DOHH2 (cell line): ENCODE measurements at regions not wholly inside any gene's neighbourhood (a gene's known extent, or its start where the extent isn't known, plus 50 kb on each side); places are given as distances from the start of the nearest gene placed in this dataset.

ENCODE experiments used
- H3F3A ChIP-seq: fragments of 200-600 bp; sonication (generic), shearing (Covaris generic); 2 replicates; pipeline ENCODE4 v1.6.0; 2016; ENCODE audit warnings: antibody characterized with exemption, mild to moderate bottlenecking; ENCODE audit not compliant: control insufficient read depth, insufficient read depth
- H3K27ac ChIP-seq: fragments of 200-600 bp; sonication (generic); 2 replicates; pipeline ENCODE4 v1.5.1; 2014; ENCODE audit warnings: low read depth, mild to moderate bottlenecking, low read length, moderate library complexity
- H3K27me3 ChIP-seq: fragments of 200-600 bp; sonication (generic); 2 replicates; pipeline ENCODE4 v1.6.1; 2014; ENCODE audit warnings: mild to moderate bottlenecking, low read length, mixed read lengths; ENCODE audit not compliant: control insufficient read depth
- H3K36me3 ChIP-seq: fragments of 200-600 bp; sonication (generic); 2 replicates; pipeline ENCODE4 v1.6.1; 2014; ENCODE audit warnings: mild to moderate bottlenecking, low read length, moderate library complexity, mixed read lengths; ENCODE audit not compliant: control insufficient read depth
- H3K4me1 ChIP-seq: fragments of 200-600 bp; sonication (generic); 2 replicates; pipeline ENCODE4 v1.6.1; 2014; ENCODE audit warnings: mild to moderate bottlenecking, low read length, mixed read lengths; ENCODE audit not compliant: control insufficient read depth
- H3K4me2 ChIP-seq: fragments of 200-600 bp; sonication (generic); 2 replicates; pipeline ENCODE4 v1.6.0; 2014; ENCODE audit warnings: mild to moderate bottlenecking, low read length, moderate library complexity
- H3K4me3 ChIP-seq: fragments of 200-600 bp; sonication (generic); 2 replicates; pipeline ENCODE4 v1.5.1; 2014; ENCODE audit warnings: mild to moderate bottlenecking, low read length, mixed read lengths
- H3K79me2 ChIP-seq: fragments of 200-600 bp; sonication (generic); 2 replicates; pipeline ENCODE4 v1.6.1; 2014; ENCODE audit warnings: mild to moderate bottlenecking, low read length, mixed read lengths; ENCODE audit not compliant: control insufficient read depth
- H3K9me2 ChIP-seq: fragments of 200-600 bp; sonication (generic); replicated peaks from 2 replicates; pipeline ENCODE4 v1.6.1; 2014; ENCODE audit warnings: mild to moderate bottlenecking, low read length, mixed read lengths; ENCODE audit not compliant: control insufficient read depth
- H3K9me3 ChIP-seq: fragments of 200-600 bp; sonication (generic); 2 replicates; pipeline ENCODE4 v1.6.1; 2014; ENCODE audit warnings: antibody characterized with exemption, low read length, mixed read lengths; ENCODE audit not compliant: control insufficient read depth, insufficient read depth
- H4K20me1 ChIP-seq: fragments of 200-600 bp; sonication (generic); 2 replicates; pipeline ENCODE4 v1.6.0; 2014; ENCODE audit warnings: low read depth, mild to moderate bottlenecking, antibody characterized with exemption, low read length, moderate library complexity; ENCODE audit not compliant: control insufficient read depth, insufficient read depth
- CTCF ChIP-seq: fragments of 200-600 bp; sonication (generic); IDR thresholded peaks from one replicate; pipeline ENCODE4 v1.5.1; 2014; ENCODE audit warnings: antibody characterized with exemption, mild to moderate bottlenecking, low read depth, low read length; ENCODE audit not compliant: poor library complexity, severe bottlenecking
- EZH2phosphoT487 ChIP-seq: fragments of 200-600 bp; sonication (generic); IDR thresholded peaks from 2 replicates; pipeline ENCODE4 v1.6.1; 2017; ENCODE audit warnings: borderline replicate concordance, mild to moderate bottlenecking, antibody characterized with exemption, low read length, moderate library complexity, mixed read lengths

GRCh38 chr14:98685725-98686124 is 586.3 kb downstream of the BCL11B start:
- no peaks in the 10 kb centered on the region for H3K79me2 ChIP-seq
- TF ChIP-seq CTCF (no peak), EZH2phosphoT487 (no peak)
- H3K36me3 ChIP-seq, result no peaks in the 10 kb centered on the region
- H3K9me2 ChIP-seq, result no peaks in the 10 kb centered on the region; the same call in 1 of the 2 replicates
- H3F3A ChIP-seq, result no peaks in the 10 kb centered on the region
- no peak overlapping the region for H3K27ac ChIP-seq
- H4K20me1 ChIP-seq, result no peaks in the 10 kb centered on the region
- H3K4me2 ChIP-seq, result no peak overlapping the region
- no peak overlapping the region for H3K4me3 ChIP-seq
- no peaks in the 10 kb centered on the region for H3K27me3 ChIP-seq
- H3K4me1 ChIP-seq, result no peaks in the 10 kb centered on the region
- no peaks in the 10 kb centered on the region for H3K9me3 ChIP-seq

GRCh38 chr14:98688446-98688845 is 583.6 kb downstream of the BCL11B start:
- Histone ChIP-seq H3K9me2 (no peaks in the 10 kb centered on the region), H3K36me3 (no peaks in the 10 kb centered on the region), H3F3A (no peaks in the 10 kb centered on the region), H3K4me3 (no peak overlapping the region), H4K20me1 (no peaks in the 10 kb centered on the region), H3K4me1 (no peaks in the 10 kb centered on the region), H3K27me3 (no peaks in the 10 kb centered on the region), H3K79me2 (no peaks in the 10 kb centered on the region), H3K4me2 (no peak overlapping the region), H3K9me3 (no peaks in the 10 kb centered on the region), H3K27ac (no peak overlapping the region)
- TF ChIP-seq CTCF (no peak), EZH2phosphoT487 (no peak)

GRCh38 chr14:98689951-98690350 is 582.0 kb downstream of the BCL11B start:
- no peaks in the 10 kb centered on the region for H3K9me2 ChIP-seq
- H3K27ac ChIP-seq, result no peak overlapping the region
- no peaks in the 10 kb centered on the region for H3F3A ChIP-seq
- no peaks in the 10 kb centered on the region for H3K36me3 ChIP-seq
- H4K20me1 ChIP-seq, result no peaks in the 10 kb centered on the region
- H3K27me3 ChIP-seq, result no peaks in the 10 kb centered on the region
- H3K79me2 ChIP-seq, result no peaks in the 10 kb centered on the region
- H3K9me3 ChIP-seq, result no peaks in the 10 kb centered on the region
- H3K4me2 ChIP-seq, result no peak overlapping the region
- H3K4me3 ChIP-seq, result no peak overlapping the region
- H3K4me1 ChIP-seq, result no peaks in the 10 kb centered on the region
- TF ChIP-seq EZH2phosphoT487, result no peak
- TF ChIP-seq CTCF, result no peak

GRCh38 chr14:98692832-98693231 is 579.2 kb downstream of the BCL11B start:
- no peaks in the 10 kb centered on the region for H3K9me2 ChIP-seq
- H4K20me1 ChIP-seq, result no peaks in the 10 kb centered on the region
- no peak overlapping the region for H3K27ac ChIP-seq
- H3K27me3 ChIP-seq, result no peaks in the 10 kb centered on the region
- H3K79me2 ChIP-seq, result no peaks in the 10 kb centered on the region
- no peaks in the 10 kb centered on the region for H3K9me3 ChIP-seq
- H3K4me3 ChIP-seq, result no peak overlapping the region
- TF ChIP-seq CTCF (no peak), EZH2phosphoT487 (no peak)
- no peak overlapping the region for H3K4me2 ChIP-seq
- H3F3A ChIP-seq, result no peaks in the 10 kb centered on the region
- no peaks in the 10 kb centered on the region for H3K36me3 ChIP-seq
- H3K4me1 ChIP-seq, result no peaks in the 10 kb centered on the region
